K562 (cell line): ENCODE measurements at regions not wholly inside any gene's neighbourhood (a gene's known extent, or its start where the extent isn't known, plus 50 kb on each side); places are given as distances from the start of the nearest gene placed in this dataset.

Experiments
- AFF1 ChIP-seq, 2 experiments: fragments of 450-650 bp; IDR thresholded peaks; 2 replicates each; pipeline ENCODE4 v1.6.1; 2018; ENCODE audit warnings: mild to moderate bottlenecking in 2 of 2, low read depth in 1 of 2; ENCODE audit not compliant: partially characterized antibody in 2 of 2
- ATF1 ChIP-seq, 2 experiments: fragments of 450-650 bp in 1 of 2; IDR thresholded peaks; 2 replicates each; pipeline ENCODE4 v1.6.1; 2016; ENCODE audit warnings: missing compliant biosample characterization in 1 of 2, missing genetic modification characterization in 1 of 2
- ATF2 ChIP-seq: sonication (generic); formaldehyde crosslinking; IDR thresholded peaks from 2 replicates; pipeline ENCODE4 v1.8.1; 2022; ENCODE audit warnings: missing genetic modification reagents
- CEBPG ChIP-seq, 3 experiments: fragments of 200-800 bp in 1 of 3; sonication (Bioruptor generic) in 1 of 3; sonication (generic) in 1 of 3; formaldehyde crosslinking in 1 of 3; IDR thresholded peaks in 2 of 3; conservative IDR thresholded peaks in 1 of 3; 2 replicates each; pipeline versions ENCODE4 v1.6.1 to v1.8.0; 2016 to 2022; ENCODE audit warnings: missing compliant biosample characterization in 2 of 3, missing genetic modification characterization in 2 of 3, mild to moderate bottlenecking in 1 of 3, missing genetic modification reagents in 1 of 3
- ETS2 ChIP-seq: IDR thresholded peaks from 2 replicates; pipeline ENCODE4 v1.6.1; 2016; ENCODE audit warnings: borderline replicate concordance, missing genetic modification characterization, mild to moderate bottlenecking, moderate library complexity, missing compliant biosample characterization; ENCODE audit not compliant: poor library complexity, severe bottlenecking
- FOXM1 ChIP-seq, 2 experiments: fragments of 450-650 bp in 1 of 2; sonication (generic) in 1 of 2; formaldehyde crosslinking in 1 of 2; IDR thresholded peaks; 2 replicates each; pipeline versions ENCODE4 v1.6.1 to v1.9.0; 2017 to 2022; ENCODE audit warnings: low read depth in 2 of 2, mild to moderate bottlenecking in 2 of 2, missing genetic modification reagents in 1 of 2, moderate library complexity in 1 of 2
- HIVEP1 ChIP-seq: fragments of 250-450 bp; sonication (Bioruptor Pico); IDR thresholded peaks from 2 replicates; pipeline ENCODE4 v1.4.0; 2020; ENCODE audit warnings: mild to moderate bottlenecking
- HNRNPH1 ChIP-seq: fragments of 200-400 bp; formaldehyde crosslinking; optimal IDR thresholded peaks from 2 replicates; pipeline ENCODE3; 2017; ENCODE audit warnings: low read depth, mild to moderate bottlenecking, low read length, moderate library complexity
- KDM2B ChIP-seq: fragments of 250-450 bp; sonication (Bioruptor Pico); IDR thresholded peaks from 2 replicates; pipeline ENCODE4 v1.8.0; 2021; ENCODE audit warnings: mild to moderate bottlenecking, moderate library complexity
- LEF1 ChIP-seq: fragments of 450-650 bp; IDR thresholded peaks from 2 replicates; pipeline ENCODE4 v1.6.1; 2016; ENCODE audit warnings: mild to moderate bottlenecking
- MEIS2 ChIP-seq: fragments of 450-650 bp; IDR thresholded peaks from 2 replicates; pipeline ENCODE4 v1.6.1; 2014; ENCODE audit warnings: mild to moderate bottlenecking; ENCODE audit not compliant: partially characterized antibody
- NCOR1 ChIP-seq: fragments of 450-650 bp; IDR thresholded peaks from 2 replicates; pipeline ENCODE4 v1.6.1; 2016; ENCODE audit warnings: mild to moderate bottlenecking, moderate library complexity
- POLR2H ChIP-seq: IDR thresholded peaks from 2 replicates; pipeline ENCODE4 v1.6.1; 2016; ENCODE audit warnings: missing genetic modification characterization, low read depth, mild to moderate bottlenecking, control low read depth, missing compliant biosample characterization, moderate library complexity
- RCOR1 ChIP-seq, 2 experiments: IDR thresholded peaks; 2 replicates each; pipeline ENCODE4 v1.6.1; 2012; ENCODE audit warnings: low read depth in 2 of 2, low read length in 2 of 2, borderline replicate concordance in 1 of 2, improper control_type of control experiment in 1 of 2
- SMARCA4 ChIP-seq: fragments of 450-650 bp; IDR thresholded peaks from 2 replicates; pipeline ENCODE4 v1.6.1; 2016
- SMARCC2 ChIP-seq: fragments of 450-650 bp; IDR thresholded peaks from 2 replicates; pipeline ENCODE4 v1.6.1; 2017; ENCODE audit warnings: antibody characterized with exemption, moderate library complexity, mild to moderate bottlenecking, low read depth
- STAT5B ChIP-seq: fragments of 250-450 bp; sonication (Bioruptor Pico); IDR thresholded peaks from 2 replicates; pipeline ENCODE4 v1.8.0; 2021; ENCODE audit warnings: mild to moderate bottlenecking, inconsistent platforms
- TCFL5 ChIP-seq: fragments of 250-450 bp; sonication (Bioruptor Pico); conservative IDR thresholded peaks from 2 replicates; pipeline ENCODE4 v1.6.1; 2021; ENCODE audit warnings: mild to moderate bottlenecking, moderate library complexity, matching md5 sums
- TRIM24 ChIP-seq, 2 experiments: fragments of 450-650 bp; IDR thresholded peaks; 2 replicates each; pipeline ENCODE4 v1.6.1; 2016
- ZKSCAN1 ChIP-seq: fragments of 150-350 bp; IDR thresholded peaks from 2 replicates; pipeline ENCODE4 v1.6.1; 2016; ENCODE audit warnings: low read depth, low read length
- ZNF699 ChIP-seq: fragments of 250-450 bp; sonication (Bioruptor Pico); IDR thresholded peaks from 2 replicates; pipeline ENCODE4 v1.8.0; 2021; ENCODE audit warnings: mild to moderate bottlenecking, moderate library complexity; ENCODE audit not compliant: insufficient replicate concordance
- TF ChIP-seq, protein P1 (sequence below): fragments of 200-800 bp; sonication (Bioruptor generic); IDR thresholded peaks from 2 replicates; pipeline ENCODE4 v1.6.1; 2017; ENCODE audit warnings: missing genetic modification characterization, missing compliant biosample characterization

DNA sequence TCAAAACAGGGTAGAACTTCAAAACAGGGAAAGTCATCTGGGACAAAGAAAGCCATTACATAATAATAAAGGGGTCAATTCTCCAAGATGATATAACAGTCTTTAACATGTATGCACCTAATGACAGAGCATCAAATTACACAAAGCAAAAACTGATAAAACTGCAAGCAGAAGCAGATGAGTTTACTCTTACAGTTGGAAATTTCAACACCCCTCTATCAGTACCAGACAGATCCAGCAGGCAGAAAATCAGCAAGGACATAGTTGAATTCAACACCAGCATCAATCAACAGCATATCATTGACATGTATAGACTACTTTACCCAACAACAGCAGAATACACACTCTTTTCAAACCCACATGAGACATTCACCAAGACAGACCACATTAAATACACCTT lies 233.0 kb upstream of the NEBL start (continued):
- TF ChIP-seq TRIM24 (IDR thresholded peaks at IDR 0.05) (peak; percentile 92 to 94), FOXM1 (IDR thresholded peaks at IDR 0.05; ENCODE audit: low read depth) (peak; percentile 82), FOXM1 (CRISPR knock-in tag; IDR thresholded peaks at IDR 0.05; ENCODE audit: low read depth) (no peak), ETS2 (tag) (no peak), STAT5B (CRISPR knock-in tag) (no peak), MEIS2 (peak; percentile 98), ZKSCAN1 (no peak), KDM2B (CRISPR knock-in tag) (no peak), ATF1 (CRISPR knock-in tag; IDR thresholded peaks at IDR 0.05) (no peak), ATF1 (tag; IDR thresholded peaks at IDR 0.05) (0 out of 2 replicates have a peak, but pooled peaks have one; percentile 38), ZNF699 (CRISPR knock-in tag) (no peak), HNRNPH1 (no peak), TCFL5 (no peak), CEBPG (CRISPR knock-in tag; IDR thresholded peaks at IDR 0.05) (peak; percentile 31; the same call in 1 of the 2 replicates), CEBPG (tag; conservative IDR thresholded peaks at IDR 0.05 in 1 of 2, IDR thresholded peaks at IDR 0.05 in 1 of 2) (peak; percentile 43 to 79), HIVEP1 (CRISPR knock-in tag) (no peak), SMARCC2 (peak; percentile 60; the same call in 1 of the 2 replicates), AFF1 (IDR thresholded peaks at IDR 0.05; ENCODE audit: low read depth in 1 of 2, partially characterized antibody in 2 of 2) (peak in 1 of 2 experiments; percentile 50), NCOR1 (peak; percentile 92), ATF2 (CRISPR knock-in tag) (no peak), SMARCA4 (peak; percentile 93), POLR2H (tag) (no peak), LEF1 (peak; percentile 92), RCOR1 (IDR thresholded peaks at IDR 0.05; ENCODE audit: borderline replicate concordance in 1 of 2, low read depth in 2 of 2, low read length in 2 of 2) (peak in 1 of 2 experiments; percentile 85; a peak in 1 of 4 replicates)
- TF ChIP-seq, protein P1, sequence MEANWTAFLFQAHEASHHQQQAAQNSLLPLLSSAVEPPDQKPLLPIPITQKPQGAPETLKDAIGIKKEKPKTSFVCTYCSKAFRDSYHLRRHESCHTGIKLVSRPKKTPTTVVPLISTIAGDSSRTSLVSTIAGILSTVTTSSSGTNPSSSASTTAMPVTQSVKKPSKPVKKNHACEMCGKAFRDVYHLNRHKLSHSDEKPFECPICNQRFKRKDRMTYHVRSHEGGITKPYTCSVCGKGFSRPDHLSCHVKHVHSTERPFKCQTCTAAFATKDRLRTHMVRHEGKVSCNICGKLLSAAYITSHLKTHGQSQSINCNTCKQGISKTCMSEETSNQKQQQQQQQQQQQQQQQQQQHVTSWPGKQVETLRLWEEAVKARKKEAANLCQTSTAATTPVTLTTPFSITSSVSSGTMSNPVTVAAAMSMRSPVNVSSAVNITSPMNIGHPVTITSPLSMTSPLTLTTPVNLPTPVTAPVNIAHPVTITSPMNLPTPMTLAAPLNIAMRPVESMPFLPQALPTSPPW (CRISPR knock-in tag), result 0 out of 2 replicates have a peak, but pooled peaks have one; percentile 23
